Gastroesophageal sphincter (tissue), 4 donors: ENCODE measurements at regions not wholly inside any gene's neighbourhood (a gene's known extent, or its start where the extent isn't known, plus 50 kb on each side); places are given as distances from the start of the nearest gene placed in this dataset.

Source experiments
- ATAC-seq: fragments of 150-250 bp; one replicate; pipeline ENCODE4 v1.9.1; 2016; ENCODE audit warnings: mild to moderate bottlenecking, moderate library complexity
- H3K27ac ChIP-seq, 4 donors: fragments of 200-600 bp; sonication (generic) in 3 of 4; 1 replicate in 3 of 4; 2 replicates in 1 of 4; pipeline ENCODE4 v1.5.1; 2016 to 2019
- H3K27me3 ChIP-seq: fragments of 200-600 bp; sonication (generic); one replicate; pipeline ENCODE4 v1.5.1; 2019
- H3K36me3 ChIP-seq, 2 donors: fragments of 200-600 bp; sonication (generic); one replicate each; pipeline ENCODE4 v1.5.1; 2019; ENCODE audit warnings: control low read depth in 1 of 2
- H3K4me1 ChIP-seq, 3 donors: fragments of 200-600 bp; sonication (generic); 1 replicate in 2 of 3; 2 replicates in 1 of 3; pipeline ENCODE4 v1.5.1; 2016 to 2019; ENCODE audit warnings: control low read depth in 2 of 3
- H3K4me3 ChIP-seq, 2 donors: fragments of 200-600 bp; sonication (generic); one replicate each; pipeline ENCODE4 v1.5.1; 2019; ENCODE audit warnings: mild to moderate bottlenecking in 1 of 2, moderate library complexity in 1 of 2
- H3K9me3 ChIP-seq, 3 donors: fragments of 200-600 bp; sonication (generic); one replicate each; pipeline ENCODE4 v1.5.1; 2017 to 2019; ENCODE audit warnings: control low read depth in 2 of 3
- CTCF ChIP-seq, 4 experiments: fragments of 200-600 bp in 2 of 4; fragments of 450-650 bp in 2 of 4; sonication (generic) in 1 of 4; IDR thresholded peaks; one replicate each; pipeline ENCODE4 v1.5.1; 2017 to 2019; ENCODE audit warnings: antibody characterized with exemption in 4 of 4, mild to moderate bottlenecking in 2 of 4, moderate library complexity in 2 of 4
- EP300 ChIP-seq: sonication (generic); formaldehyde crosslinking; IDR thresholded peaks from one replicate; pipeline ENCODE4 v1.6.1; 2017; ENCODE audit warnings: antibody characterized with exemption, mild to moderate bottlenecking
- POLR2A ChIP-seq, 2 donors: fragments of 450-650 bp; IDR thresholded peaks; one replicate each; pipeline ENCODE4 v1.6.1; 2017; ENCODE audit warnings: antibody characterized with exemption in 2 of 2, mild to moderate bottlenecking in 2 of 2, moderate library complexity in 1 of 2
- POLR2AphosphoS5 ChIP-seq: sonication (generic); formaldehyde crosslinking; IDR thresholded peaks from one replicate; pipeline ENCODE4 v1.6.1; 2017; ENCODE audit warnings: antibody characterized with exemption
- WGBS, 2 donors: methylation state at CpG; one replicate each; pipeline ENCODE4 v1.1.5; 2018; ENCODE audit warnings: low coverage in 1 of 2; 5-methylcytosine and 5-hydroxymethylcytosine counted together

GRCh38 chrX:5415738-5416137 is 812.9 kb downstream of the NLGN4X start:
- ATAC-seq = no peak

GRCh38 chrX:5409106-5409505 is 819.6 kb downstream of the NLGN4X start:
- Histone ChIP-seq H3K4me3 (no peak overlapping the region), H3K27ac (no peak overlapping the region), H3K36me3 (no peaks in the 10 kb centered on the region), H3K9me3 (no peaks in the 10 kb centered on the region), H3K4me1 (no peaks in the 10 kb centered on the region), H3K27me3 (no peaks in the 10 kb centered on the region)
- TF ChIP-seq POLR2AphosphoS5 (no peak), POLR2A (IDR thresholded peaks at IDR 0.05) (no peak), EP300 (no peak)
- no peak for ATAC-seq
- 46 to 72% methylated on average over 2 to 5 of the region's 5 CpGs for WGBS, 2 donors

More at GRCh38 chrX:5415738-5416137, 812.9 kb downstream of the NLGN4X start:
- Histone ChIP-seq H3K9me3 (no peaks in the 10 kb centered on the region), H3K27ac (no peak overlapping the region), H3K36me3 (no peaks in the 10 kb centered on the region), H3K4me3 (no peak overlapping the region), H3K27me3 (no peaks in the 10 kb centered on the region), H3K4me1 (no peaks in the 10 kb centered on the region)
- no CpG with 5 or more reads among the region's 2 CpGs for WGBS, 2 donors
- no peak for TF ChIP-seq EP300

GRCh38 chrX:5402461-5402860 is 826.2 kb downstream of the NLGN4X start:
- Histone ChIP-seq H3K27ac (no peak overlapping the region), H3K27me3 (no peaks in the 10 kb centered on the region), H3K36me3 (no peaks in the 10 kb centered on the region), H3K4me3 (no peak overlapping the region), H3K9me3 (no peaks in the 10 kb centered on the region), H3K4me1 (no peaks in the 10 kb centered on the region)
- 83 to 100% methylated on average over 1 of the region's 3 CpGs for WGBS, 2 donors
- no peak for ATAC-seq
- TF ChIP-seq POLR2AphosphoS5 (no peak), CTCF (IDR thresholded peaks at IDR 0.05) (no peak), EP300 (no peak), POLR2A (IDR thresholded peaks at IDR 0.05) (no peak)

GRCh38 chrX:5399403-5399802 is 829.3 kb downstream of the NLGN4X start:
- Histone ChIP-seq H3K27ac (no peak overlapping the region), H3K36me3 (no peaks in the 10 kb centered on the region), H3K4me3 (no peak overlapping the region), H3K4me1 (no peaks in the 10 kb centered on the region), H3K27me3 (no peaks in the 10 kb centered on the region), H3K9me3 (no peaks in the 10 kb centered on the region)
- WGBS, 2 donors = 65 to 81% methylated on average over 2 to 5 of the region's 8 CpGs
- TF ChIP-seq POLR2A (IDR thresholded peaks at IDR 0.05) = no peak
- TF ChIP-seq CTCF (IDR thresholded peaks at IDR 0.05) = no peak
- no peak for TF ChIP-seq POLR2AphosphoS5
- no peak for TF ChIP-seq EP300
- no peak for ATAC-seq

GRCh38 chrX:5397409-5397808 is 831.3 kb downstream of the NLGN4X start:
- no peak for ATAC-seq
- Histone ChIP-seq H3K27me3 (no peaks in the 10 kb centered on the region), H3K4me3 (no peak overlapping the region), H3K9me3 (no peaks in the 10 kb centered on the region), H3K4me1 (no peaks in the 10 kb centered on the region), H3K27ac (no peak overlapping the region), H3K36me3 (no peaks in the 10 kb centered on the region)
- TF ChIP-seq POLR2AphosphoS5 (no peak), POLR2A (IDR thresholded peaks at IDR 0.05) (no peak), CTCF (IDR thresholded peaks at IDR 0.05) (no peak), EP300 (no peak)
- WGBS, 2 donors = 54 to 66% methylated on average over 5 to 7 of the region's 7 CpGs

- Histone ChIP-seq H3K4me3 (no peak overlapping the region), H3K27ac (no peak overlapping the region), H3K4me1 (no peaks in the 10 kb centered on the region), H3K36me3 (no peaks in the 10 kb centered on the region), H3K9me3 (no peaks in the 10 kb centered on the region), H3K27me3 (no peaks in the 10 kb centered on the region)
- ATAC-seq = no peak
- no peak for TF ChIP-seq POLR2A (IDR thresholded peaks at IDR 0.05)
- TF ChIP-seq EP300 = no peak
- no peak for TF ChIP-seq POLR2AphosphoS5
- no peak for TF ChIP-seq CTCF (IDR thresholded peaks at IDR 0.05)
- WGBS, 2 donors = 100% methylated on average over 1 of the region's 14 CpGs; no CpG with 5 or more reads in 1 of the 2 donors
Measured at GRCh38 chrX:5390376-5390775, 838.3 kb downstream of the NLGN4X start.
